ENCODE measurements at regions not wholly inside any gene's neighbourhood (a gene's known extent, or its start where the extent isn't known, plus 50 kb on each side); places are given as distances from the start of the nearest gene placed in this dataset.

DNA sequence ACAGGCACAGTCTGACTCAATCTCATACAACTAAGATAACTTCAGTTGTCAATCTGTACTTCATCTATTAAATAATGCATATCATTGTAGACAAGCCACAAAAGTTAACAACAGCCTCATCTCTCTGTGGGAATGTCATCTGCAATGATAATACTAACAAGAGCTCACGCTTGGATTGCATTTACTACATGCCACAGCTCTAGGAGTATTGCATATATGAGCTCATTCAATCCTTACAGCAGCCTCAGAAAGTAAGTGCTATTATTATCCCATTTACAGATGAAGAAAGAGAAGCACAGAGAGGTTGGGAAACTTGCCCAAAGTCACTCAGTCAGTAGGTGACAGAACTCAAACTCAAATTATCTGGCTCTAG, 105.7 kb upstream of the GUCA2B start:
- TF ChIP-seq EP300 (IDR thresholded peaks at IDR 0.05) (no peak), POLR2AphosphoS5 (IDR thresholded peaks at IDR 0.05) (no peak)
